ENCODE measurements at regions not wholly inside any gene's neighbourhood (a gene's known extent, or its start where the extent isn't known, plus 50 kb on each side); places are given as distances from the start of the nearest gene placed in this dataset.

- Histone ChIP-seq H3K9me3 (no peaks in the 10 kb centered on the region), H3K4me3 (no peak overlapping the region), H3K36me3 (no peaks in the 10 kb centered on the region), H3K27me3 (replicated peaks; ENCODE audit: insufficient read depth) (no peaks in the 10 kb centered on the region), H3K27ac (no peak overlapping the region), H3K4me1 (replicated peaks) (no peaks in the 10 kb centered on the region)
- DNase-seq (ENCODE audit: low spot score): no peak
- 88% methylated on average over 4 of the region's 4 CpGs for WGBS
- TF ChIP-seq POLR2AphosphoS5 (IDR thresholded peaks at IDR 0.05): no peak
- TF ChIP-seq CTCF (IDR thresholded peaks at IDR 0.05): no peak
- TF ChIP-seq POLR2A (IDR thresholded peaks at IDR 0.05): no peak
- intact Hi-C loops (cut with DNase I): loop anchor here (10.0 kb wide), 2 partner anchors 904 to 1744 kb away; no protein-coding TSS in a partner anchor
These were observed 71.4 kb upstream of the FAM98A start for GRCh38 chr2:33670392-33670937.

GRCh38 chr2:33666879-33667278 lies 67.8 kb upstream of the FAM98A start:
- TF ChIP-seq POLR2AphosphoS5 (IDR thresholded peaks at IDR 0.05) (no peak), POLR2A (IDR thresholded peaks at IDR 0.05) (no peak), CTCF (IDR thresholded peaks at IDR 0.05) (no peak)
- Histone ChIP-seq H3K4me1 (replicated peaks) (no peaks in the 10 kb centered on the region), H3K36me3 (no peaks in the 10 kb centered on the region), H3K27me3 (replicated peaks; ENCODE audit: insufficient read depth) (no peaks in the 10 kb centered on the region), H3K4me3 (no peak overlapping the region), H3K9me3 (no peaks in the 10 kb centered on the region), H3K27ac (no peak overlapping the region)
- intact Hi-C loops (cut with DNase I): no loop called here
- DNase-seq (ENCODE audit: low spot score): no peak
- WGBS: 76% methylated on average over 4 of the region's 4 CpGs

GRCh38 chr2:33665039-33665438 lies 65.9 kb upstream of the FAM98A start:
- Histone ChIP-seq H3K4me3 (no peak overlapping the region), H3K9me3 (no peaks in the 10 kb centered on the region), H3K27me3 (replicated peaks; ENCODE audit: insufficient read depth) (no peaks in the 10 kb centered on the region), H3K4me1 (replicated peaks) (no peaks in the 10 kb centered on the region), H3K27ac (no peak overlapping the region), H3K36me3 (no peaks in the 10 kb centered on the region)
- WGBS: 100% methylated on average over 1 of the region's 1 CpG
- TF ChIP-seq POLR2AphosphoS5 (IDR thresholded peaks at IDR 0.05): no peak
- TF ChIP-seq POLR2A (IDR thresholded peaks at IDR 0.05): no peak
- TF ChIP-seq CTCF (IDR thresholded peaks at IDR 0.05): no peak
- DNase-seq (ENCODE audit: low spot score): no peak
- intact Hi-C loops (cut with DNase I): no loop called here

GRCh38 chr2:33660416-33661123 lies 61.5 kb upstream of the FAM98A start:
- no peak for DNase-seq (ENCODE audit: low spot score)
- no peaks in the 10 kb centered on the region for H3K9me3 ChIP-seq
- intact Hi-C loops (cut with DNase I): no loop called here
- no peak overlapping the region for H3K27ac ChIP-seq
- TF ChIP-seq CTCF (IDR thresholded peaks at IDR 0.05) (no peak), POLR2A (IDR thresholded peaks at IDR 0.05) (no peak), POLR2AphosphoS5 (IDR thresholded peaks at IDR 0.05) (no peak)
- H3K4me1 ChIP-seq (replicated peaks): no peaks in the 10 kb centered on the region
- no peaks in the 10 kb centered on the region for H3K27me3 ChIP-seq (replicated peaks; ENCODE audit: insufficient read depth)
- no peaks in the 10 kb centered on the region for H3K36me3 ChIP-seq
- 80% methylated on average over 10 of the region's 10 CpGs for WGBS
- H3K4me3 ChIP-seq: no peak overlapping the region

All from prostate gland (tissue), 2 donors.